IPS DF 19.7 (cell line): ENCODE measurements at regions not wholly inside any gene's neighbourhood (a gene's known extent, or its start where the extent isn't known, plus 50 kb on each side); places are given as distances from the start of the nearest gene placed in this dataset.

Source experiments
- DNase-seq: peaks from one replicate; pipeline ENCODE4 v3.0.0-alpha.2; 2013; ENCODE audit warnings: low read depth, low spot score

GRCh38 chr1:177488722-177489121 lies 318.0 kb downstream of the BRINP2 start:
- DNase-seq, result no peak

- DNase-seq, result peak; percentile 15
These were observed 316.7 kb downstream of the BRINP2 start for GRCh38 chr1:177487481-177487880.

GRCh38 chr1:177480741-177481305 lies 310.1 kb downstream of the BRINP2 start:
- DNase-seq, result no peak

GRCh38 chr1:177479600-177479999 lies 308.8 kb downstream of the BRINP2 start:
- no peak for DNase-seq

- no peak for DNase-seq
These were observed 305.9 kb downstream of the BRINP2 start for GRCh38 chr1:177476676-177477075.

- DNase-seq, result no peak
These were observed 301.8 kb downstream of the BRINP2 start for GRCh38 chr1:177472567-177472966.

GRCh38 chr1:177471244-177471643 lies 300.5 kb downstream of the BRINP2 start:
- DNase-seq, result no peak

- DNase-seq, result no peak
These were observed 298.8 kb downstream of the BRINP2 start for GRCh38 chr1:177469519-177469918.

- DNase-seq, result no peak
These were observed 295.5 kb downstream of the BRINP2 start for GRCh38 chr1:177466286-177466685.

GRCh38 chr1:177464686-177465085 lies 293.9 kb downstream of the BRINP2 start:
- DNase-seq, result no peak

- no peak for DNase-seq
These were observed 280.4 kb downstream of the BRINP2 start for GRCh38 chr1:177451191-177451590.

GRCh38 chr1:177448652-177449357 lies 278.0 kb downstream of the BRINP2 start:
- no peak for DNase-seq

GRCh38 chr1:177448036-177448615 lies 277.4 kb downstream of the BRINP2 start:
- no peak for DNase-seq

- no peak for DNase-seq
These were observed 274.4 kb downstream of the BRINP2 start for GRCh38 chr1:177444997-177445746.

- no peak for DNase-seq
These were observed 272.2 kb downstream of the BRINP2 start for GRCh38 chr1:177443003-177443402.

GRCh38 chr1:177442584-177442983 lies 271.8 kb downstream of the BRINP2 start:
- no peak for DNase-seq

GRCh38 chr1:177441281-177441680 lies 270.5 kb downstream of the BRINP2 start:
- DNase-seq, result no peak

GRCh38 chr1:177440821-177441220 lies 270.1 kb downstream of the BRINP2 start:
- DNase-seq, result no peak

- no peak for DNase-seq
These were observed 268.5 kb downstream of the BRINP2 start for GRCh38 chr1:177439301-177439700.

- DNase-seq, result no peak
These were observed 264.6 kb downstream of the BRINP2 start for GRCh38 chr1:177435364-177435763.

GRCh38 chr1:177432897-177433296 lies 262.1 kb downstream of the BRINP2 start:
- no peak for DNase-seq

GRCh38 chr1:177431123-177431522 lies 260.4 kb downstream of the BRINP2 start:
- no peak for DNase-seq
